ENCODE measurements at regions not wholly inside any gene's neighbourhood (a gene's known extent, or its start where the extent isn't known, plus 50 kb on each side); places are given as distances from the start of the nearest gene placed in this dataset.

DNA sequence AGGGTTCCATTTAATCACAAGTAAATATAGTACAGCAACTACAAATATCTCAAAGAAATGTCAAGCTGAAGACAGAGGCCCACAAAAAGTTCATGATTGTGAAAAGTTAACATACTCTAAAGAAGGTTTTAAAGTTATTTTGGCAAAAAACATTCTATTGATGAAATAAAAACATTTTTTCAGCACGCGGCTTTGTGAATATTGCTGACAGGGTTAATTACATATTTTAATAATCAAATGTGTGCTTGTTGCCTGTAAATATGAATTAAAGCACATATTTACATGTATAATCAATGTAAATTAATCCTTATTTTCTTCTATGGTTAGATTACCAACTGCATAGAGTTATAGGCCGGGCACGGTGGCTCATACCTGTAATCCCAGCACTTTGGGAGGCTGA lies 328.1 kb downstream of the MZT1 start:
- WGBS, 3 donors: 61 to 82% (median 74%) methylated on average over 4 of the region's 4 CpGs
- TF ChIP-seq, protein P1, sequence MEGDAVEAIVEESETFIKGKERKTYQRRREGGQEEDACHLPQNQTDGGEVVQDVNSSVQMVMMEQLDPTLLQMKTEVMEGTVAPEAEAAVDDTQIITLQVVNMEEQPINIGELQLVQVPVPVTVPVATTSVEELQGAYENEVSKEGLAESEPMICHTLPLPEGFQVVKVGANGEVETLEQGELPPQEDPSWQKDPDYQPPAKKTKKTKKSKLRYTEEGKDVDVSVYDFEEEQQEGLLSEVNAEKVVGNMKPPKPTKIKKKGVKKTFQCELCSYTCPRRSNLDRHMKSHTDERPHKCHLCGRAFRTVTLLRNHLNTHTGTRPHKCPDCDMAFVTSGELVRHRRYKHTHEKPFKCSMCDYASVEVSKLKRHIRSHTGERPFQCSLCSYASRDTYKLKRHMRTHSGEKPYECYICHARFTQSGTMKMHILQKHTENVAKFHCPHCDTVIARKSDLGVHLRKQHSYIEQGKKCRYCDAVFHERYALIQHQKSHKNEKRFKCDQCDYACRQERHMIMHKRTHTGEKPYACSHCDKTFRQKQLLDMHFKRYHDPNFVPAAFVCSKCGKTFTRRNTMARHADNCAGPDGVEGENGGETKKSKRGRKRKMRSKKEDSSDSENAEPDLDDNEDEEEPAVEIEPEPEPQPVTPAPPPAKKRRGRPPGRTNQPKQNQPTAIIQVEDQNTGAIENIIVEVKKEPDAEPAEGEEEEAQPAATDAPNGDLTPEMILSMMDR (IDR thresholded peaks at IDR 0.05): no peak
- no peak for TF ChIP-seq EP300 (IDR thresholded peaks at IDR 0.05)
- no peak for TF ChIP-seq POLR2A (IDR thresholded peaks at IDR 0.05)
- Histone ChIP-seq H3K36me3 (no peaks in the 10 kb centered on the region), H3K27me3 (no peaks in the 10 kb centered on the region), H3K4me1 (ENCODE audit: insufficient read depth) (no peaks in the 10 kb centered on the region), H3K9me3 (no peaks in the 10 kb centered on the region), H3K27ac (no peak overlapping the region), H3K4me3 (no peak overlapping the region)
- intact Hi-C loops (cut with DNase I): no loop called here
- DNase-seq: no peak

DNA sequence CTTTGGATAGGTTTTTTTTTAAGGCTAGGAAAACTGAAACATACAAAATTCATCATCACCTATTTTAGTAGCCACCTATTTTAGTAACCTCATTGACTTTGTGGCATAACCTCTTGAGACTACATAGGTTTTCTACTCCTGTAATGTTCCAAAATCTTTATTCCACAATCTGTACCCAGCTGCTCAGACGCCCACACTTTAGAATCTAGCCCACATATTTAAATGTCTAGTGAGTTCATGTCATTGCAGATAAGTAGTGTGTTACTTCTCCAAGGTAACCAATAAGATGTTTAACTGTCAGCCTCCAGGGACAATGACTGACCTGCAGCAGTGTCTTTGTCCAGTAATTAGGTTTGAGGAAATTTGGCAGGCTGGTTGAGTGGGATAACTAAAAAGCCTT lies 330.2 kb downstream of the MZT1 start:
- Histone ChIP-seq H3K27me3 (no peaks in the 10 kb centered on the region), H3K4me3 (no peak overlapping the region), H3K27ac (no peak overlapping the region), H3K4me1 (ENCODE audit: insufficient read depth) (no peaks in the 10 kb centered on the region), H3K9me3 (no peaks in the 10 kb centered on the region), H3K36me3 (no peaks in the 10 kb centered on the region)
- WGBS, 3 donors: 72 to 91% (median 82%) methylated on average over 1 of the region's 1 CpG
- no peak for TF ChIP-seq POLR2A (IDR thresholded peaks at IDR 0.05)
- DNase-seq: no peak
- intact Hi-C loops (cut with DNase I): no loop called here

DNA sequence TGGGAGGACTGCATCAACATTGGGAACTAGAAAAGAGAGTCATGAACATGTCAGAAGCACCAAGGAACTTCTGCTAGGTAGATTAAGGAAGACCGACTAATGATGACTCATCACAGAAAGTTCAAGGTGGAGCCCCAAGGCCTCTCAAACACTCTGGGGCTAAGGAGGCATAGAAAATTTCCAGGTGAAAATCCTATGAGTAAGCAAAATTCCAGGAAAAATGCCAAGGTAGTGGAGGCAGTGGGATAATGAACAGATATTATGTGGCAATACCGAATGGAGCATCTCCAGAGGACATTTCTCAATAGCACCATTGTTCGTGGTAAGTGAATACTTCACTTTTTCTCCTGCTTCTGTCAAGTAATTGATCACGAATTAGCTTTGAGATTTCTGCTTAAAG lies 336.5 kb downstream of the MZT1 start:
- Histone ChIP-seq H3K36me3 (no peaks in the 10 kb centered on the region), H3K27me3 (no peaks in the 10 kb centered on the region), H3K27ac (no peak overlapping the region), H3K4me3 (no peak overlapping the region), H3K4me1 (ENCODE audit: insufficient read depth) (no peaks in the 10 kb centered on the region), H3K9me3 (no peaks in the 10 kb centered on the region)
- no peak for DNase-seq
- TF ChIP-seq EP300 (IDR thresholded peaks at IDR 0.05) (no peak), POLR2A (IDR thresholded peaks at IDR 0.05) (no peak)
- TF ChIP-seq, protein P1 (IDR thresholded peaks at IDR 0.05): no peak
- WGBS, 3 donors: 86 to 91% (median 90%) methylated on average over 4 of the region's 4 CpGs
- intact Hi-C loops (cut with DNase I): no loop called here

DNA sequence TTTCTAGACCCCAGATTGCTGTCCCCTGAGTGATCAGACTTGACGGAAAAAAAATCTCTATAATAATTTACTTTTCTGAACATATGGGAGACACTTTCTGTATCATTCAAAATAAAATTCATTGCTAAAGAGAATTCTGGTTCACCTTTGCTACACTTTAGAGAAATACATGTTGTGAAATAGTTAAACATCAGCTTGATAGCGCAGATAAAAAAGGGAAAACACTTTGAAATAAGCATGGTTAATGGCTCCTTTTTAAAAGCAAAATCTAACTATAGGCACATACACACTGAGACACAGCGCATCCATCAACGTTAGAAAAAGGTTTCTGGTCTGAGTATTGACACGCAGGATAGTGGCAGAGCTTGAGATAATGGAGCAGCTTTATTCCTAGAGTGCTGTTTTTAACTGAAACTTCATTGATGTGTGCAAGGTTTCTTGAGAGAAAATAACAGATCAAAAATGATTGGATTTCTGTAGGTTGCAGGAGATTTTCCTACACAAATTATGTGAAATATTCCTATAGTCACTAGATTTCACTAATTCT lies 341.2 kb downstream of the MZT1 start:
- whole genome bisulfite sequencing, 3 donors: 90 to 94% (median 93%) methylated on average over 5 of the region's 5 CpGs
- no peak overlapping the region for H3K4me3 ChIP-seq

DNA sequence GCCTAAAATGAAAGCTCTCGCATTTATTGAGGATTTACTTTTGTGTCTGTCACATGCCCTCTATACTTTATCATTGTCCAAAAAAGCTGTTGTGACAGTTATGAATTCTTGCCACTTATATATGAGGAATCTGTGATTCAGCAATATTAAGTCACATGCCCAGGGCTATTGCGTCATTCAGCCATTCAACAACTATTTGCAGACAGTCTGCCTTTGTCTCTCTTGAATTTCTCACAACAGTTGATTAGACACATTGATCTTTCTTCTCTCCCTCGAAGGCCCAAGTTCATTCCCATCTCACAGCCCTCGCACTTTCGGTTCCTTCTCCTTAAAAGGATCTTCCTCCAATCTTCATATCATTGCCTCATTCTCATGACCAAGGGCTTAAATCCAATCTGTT lies 342.6 kb downstream of the MZT1 start:
- 43 to 56% (median 53%) methylated on average over 5 of the region's 5 CpGs for WGBS, 3 donors
- DNase-seq: peak in 1 of 5 donors; percentile 15
- no peaks in the 10 kb centered on the region for H3K27me3 ChIP-seq
- intact Hi-C loops (cut with DNase I): no loop called here
- no peaks in the 10 kb centered on the region for H3K36me3 ChIP-seq
- TF ChIP-seq, protein P1 (IDR thresholded peaks at IDR 0.05): no peak
- TF ChIP-seq POLR2A (IDR thresholded peaks at IDR 0.05): no peak
- TF ChIP-seq EP300 (IDR thresholded peaks at IDR 0.05): no peak
- H3K9me3 ChIP-seq: no peaks in the 10 kb centered on the region
- peaks cover 4% of the 10 kb centered on the region for H3K4me1 ChIP-seq (ENCODE audit: insufficient read depth)
- H3K4me3 ChIP-seq: no peak overlapping the region
- H3K27ac ChIP-seq: no peak overlapping the region

More for the DNA sequence above, 341.2 kb downstream of the MZT1 start:
- Histone ChIP-seq H3K9me3 (no peaks in the 10 kb centered on the region), H3K27ac (no peak overlapping the region), H3K27me3 (no peaks in the 10 kb centered on the region), H3K4me1 (ENCODE audit: insufficient read depth) (peaks cover 4% of the 10 kb centered on the region), H3K36me3 (no peaks in the 10 kb centered on the region)
- no peak for DNase-seq
- intact Hi-C loops (cut with DNase I): no loop called here
- TF ChIP-seq EP300 (IDR thresholded peaks at IDR 0.05): no peak
- TF ChIP-seq, protein P1 (IDR thresholded peaks at IDR 0.05): no peak
- no peak for TF ChIP-seq POLR2A (IDR thresholded peaks at IDR 0.05)

Measured in ovary (tissue), 7 donors.